Motor neuron (in vitro differentiated cells): ENCODE measurements at regions not wholly inside any gene's neighbourhood (a gene's known extent, or its start where the extent isn't known, plus 50 kb on each side); places are given as distances from the start of the nearest gene placed in this dataset.

Experiments
- ATAC-seq, 8 experiments: fragments of 200-7000 bp; cut with Tn5 transposase; replicated peaks in 6 of 8; 2 replicates each; pipeline ENCODE4 v1.8.0; 2021; ENCODE audit warnings: mild to moderate bottlenecking in 8 of 8, moderate library complexity in 8 of 8
- H3K27ac ChIP-seq, 2 donors: fragments of 250-450 bp; sonication (Bioruptor Pico); 2 replicates each; pipeline ENCODE4 v1.9.0; 2021; ENCODE audit warnings: antibody characterized with exemption in 2 of 2, mild to moderate bottlenecking in 2 of 2, moderate library complexity in 1 of 2
- H3K4me1 ChIP-seq, 2 donors: fragments of 250-450 bp; sonication (Bioruptor Pico); replicated peaks in 1 of 2; 2 replicates each; pipeline ENCODE4 v1.6.1; 2021; ENCODE audit warnings: antibody characterized with exemption in 2 of 2, mild to moderate bottlenecking in 2 of 2, moderate library complexity in 1 of 2
- H3K4me3 ChIP-seq, 5 donors: fragments of 250-450 bp; sonication (Bioruptor Pico); 2 replicates each; pipeline ENCODE4 v1.9.0; 2021; ENCODE audit warnings: antibody characterized with exemption in 5 of 5, mild to moderate bottlenecking in 5 of 5, moderate library complexity in 4 of 5
- WGBS, 10 experiments: fragments of 450-650 bp; shearing (Covaris generic); methylation state at CpG; one replicate each; pipeline ENCODE4 v1.0.0; 2022; 5-methylcytosine and 5-hydroxymethylcytosine counted together
- in situ Hi-C, 9 experiments: fragments of 400-800 bp; cut with MboI; loops; one replicate each; pipeline ENCODE4 v1.15.0; 2021; ENCODE audit warnings: low sequenced_read_pairs in 9 of 9, low pct_unique_long_range_greater_than_20kb in 2 of 9; ENCODE audit not compliant: unreplicated experiment in 9 of 9

DNA sequence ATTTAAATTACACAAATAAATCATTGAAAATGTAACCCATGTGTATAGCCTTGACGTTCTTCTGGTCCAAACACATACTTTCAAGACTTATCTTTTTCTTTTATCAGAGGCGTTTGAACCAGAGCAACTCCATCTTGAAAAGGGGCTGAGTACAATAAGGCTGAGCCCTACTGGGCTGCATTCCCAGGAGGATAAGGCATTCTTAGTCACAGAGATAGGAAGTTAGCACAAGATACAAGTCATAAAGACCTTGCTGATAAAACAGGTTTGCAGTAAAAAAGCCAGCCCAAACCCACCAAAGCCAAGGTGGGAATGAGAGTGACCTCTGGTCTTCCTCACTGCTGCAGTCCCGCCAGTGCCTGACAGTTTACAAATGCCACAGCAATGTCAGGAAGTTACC lies 101.0 kb upstream of the IGSF10 start:
- ATAC-seq, result no peak
- Histone ChIP-seq H3K27ac (no peak overlapping the region), H3K4me1 (no peaks in the 10 kb centered on the region), H3K4me3 (no peak overlapping the region)
- in situ Hi-C loops, result no loop called here
- WGBS, 10 experiments, result 45 to 100% (median 65%) methylated on average over 2 to 3 of the region's 3 CpGs; no CpG with 5 or more reads in 2 of the 10 experiments

DNA sequence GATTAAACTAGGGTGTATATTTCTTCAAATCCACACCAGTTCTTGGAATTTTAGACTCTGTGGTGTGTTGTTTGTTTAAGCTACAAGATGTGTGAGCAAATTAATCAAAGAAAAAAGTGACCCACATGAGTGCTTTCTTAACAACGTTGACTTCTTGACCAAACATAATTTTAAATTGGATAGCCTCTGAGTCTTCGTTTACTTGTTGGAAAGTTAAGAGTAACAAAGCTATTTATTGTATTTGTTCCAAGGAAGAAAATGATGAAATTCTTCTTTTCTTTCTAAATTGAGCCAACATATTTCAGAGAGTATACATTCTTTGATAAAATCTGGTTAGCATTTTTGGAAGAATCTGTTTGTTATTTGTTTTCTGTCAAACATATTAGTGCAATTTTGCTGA lies 99.9 kb upstream of the IGSF10 start:
- Histone ChIP-seq H3K4me3 (no peak overlapping the region), H3K4me1 (peaks cover 0 to 1% of the 10 kb centered on the region in 2 donors), H3K27ac (no peak overlapping the region)
- 0 to 94% (median 31%) methylated on average over 1 to 2 of the region's 2 CpGs; no CpG with 5 or more reads in 3 of the 10 experiments for WGBS, 10 experiments
- in situ Hi-C loops, result no loop called here
- ATAC-seq, result no peak

DNA sequence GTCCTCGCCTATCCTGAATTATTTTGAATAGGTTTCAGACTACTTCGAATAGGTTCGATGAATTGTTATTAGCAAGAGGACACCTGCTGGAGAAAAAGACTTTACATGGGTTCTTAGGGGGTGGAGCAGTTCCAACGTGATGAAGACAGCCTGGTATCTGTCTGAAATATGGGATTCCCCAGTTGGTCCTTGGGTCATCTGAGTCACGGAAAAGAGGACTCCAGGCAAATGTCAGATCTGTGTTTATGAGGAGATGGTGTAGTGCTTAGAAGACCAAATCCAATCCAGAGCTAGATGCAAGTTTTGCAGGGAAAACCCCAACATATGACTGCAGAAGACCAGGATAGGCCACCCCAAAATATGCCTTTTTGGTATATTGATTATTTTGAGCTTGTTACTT lies 98.9 kb upstream of the IGSF10 start:
- no peak overlapping the region for H3K27ac ChIP-seq
- 60 to 90% (median 72%) methylated on average over 2 to 5 of the region's 5 CpGs for WGBS, 10 experiments
- H3K4me1 ChIP-seq, result peaks cover 0 to 9% of the 10 kb centered on the region in 2 donors
- no peak for ATAC-seq
- H3K4me3 ChIP-seq, result no peak overlapping the region
- in situ Hi-C loops, result no loop called here

DNA sequence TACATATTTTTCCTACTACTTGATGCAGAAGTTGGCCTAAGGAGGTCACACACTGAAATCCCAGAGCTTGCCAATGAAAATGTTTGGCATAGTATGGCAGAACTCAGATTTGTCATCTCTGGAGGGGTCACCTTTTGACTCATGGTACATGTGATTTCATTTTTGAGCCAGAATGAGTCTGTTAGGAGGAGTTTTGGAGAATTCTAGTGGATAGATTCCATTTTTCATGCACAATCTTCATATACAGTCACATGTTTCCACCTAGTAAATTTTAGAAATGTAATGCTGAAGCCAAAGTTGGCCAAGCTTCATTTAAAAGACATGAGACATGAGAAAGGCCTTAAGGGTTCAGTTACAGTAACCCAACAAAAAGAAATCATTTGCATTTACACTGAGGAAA lies 97.8 kb upstream of the IGSF10 start:
- Histone ChIP-seq H3K27ac (no peak overlapping the region), H3K4me1 (peaks cover 0 to 9% of the 10 kb centered on the region in 2 donors), H3K4me3 (no peak overlapping the region)
- in situ Hi-C loops, result no loop called here
- ATAC-seq, result peak in 2 of 8 experiments; percentile 27 to 83

DNA sequence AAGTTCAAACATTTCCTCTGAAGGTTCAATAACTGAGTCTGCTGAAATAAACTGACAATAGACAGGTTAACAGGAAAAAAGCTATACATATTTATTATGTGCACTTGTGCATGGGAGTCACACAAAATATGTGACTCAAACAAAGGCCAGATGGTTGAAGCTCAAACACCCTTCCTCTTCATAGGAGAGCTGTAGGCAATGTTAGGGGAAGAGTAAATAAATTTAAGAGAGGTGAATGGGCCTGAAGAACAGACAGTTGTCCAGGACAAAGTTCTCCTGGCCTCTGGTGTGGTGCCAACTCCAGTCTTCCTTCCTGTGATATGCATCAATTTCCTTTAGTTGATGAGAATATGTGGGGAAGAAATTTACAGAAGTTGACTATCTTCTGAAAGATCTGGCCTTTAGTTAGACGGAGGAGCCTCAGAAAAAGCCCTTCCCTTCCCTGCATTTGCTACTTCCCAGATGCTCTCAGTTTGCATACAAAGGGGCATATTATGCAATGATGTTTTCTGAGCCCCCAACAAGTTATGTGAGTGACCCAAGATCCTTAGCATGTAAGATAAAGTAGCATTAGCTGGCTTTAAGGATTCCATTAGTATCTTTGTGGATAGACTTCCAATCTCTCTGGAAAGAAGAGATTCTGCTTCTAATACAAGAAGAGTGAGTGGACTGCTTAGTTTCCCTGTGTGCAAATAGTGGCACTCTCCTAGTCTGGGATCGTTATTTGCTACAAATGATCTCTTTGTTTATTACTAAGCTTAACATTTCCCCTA lies 96.4 kb upstream of the IGSF10 start:
- no peak overlapping the region for H3K27ac ChIP-seq
- peak in 1 of 8 experiments; percentile 17 for ATAC-seq
- H3K4me3 ChIP-seq, result no peak overlapping the region
- 17 to 100% (median 77%) methylated on average over 1 to 2 of the region's 2 CpGs; no CpG with 5 or more reads in 2 of the 10 experiments for WGBS, 10 experiments
- in situ Hi-C loops, result no loop called here
- peaks cover 0 to 9% of the 10 kb centered on the region in 2 donors for H3K4me1 ChIP-seq

DNA sequence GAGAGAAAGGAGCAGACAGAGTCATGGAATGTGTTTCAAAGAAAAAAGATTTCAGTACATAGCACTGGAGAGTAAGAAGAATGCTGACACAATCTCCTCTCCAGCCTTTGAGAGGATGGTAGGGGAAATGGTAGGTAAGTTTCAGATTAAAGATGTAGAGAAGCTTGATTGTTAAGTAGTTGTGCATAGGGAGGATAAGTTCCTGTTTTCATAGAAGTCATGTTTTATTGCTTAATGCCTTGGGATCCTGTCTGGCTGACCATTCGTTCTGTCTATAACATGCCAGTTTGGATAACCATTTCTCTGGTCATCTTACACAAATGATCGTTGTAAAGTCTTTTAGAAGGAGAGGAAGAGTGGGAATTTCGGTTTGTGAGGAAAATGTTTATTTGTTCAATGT lies 95.7 kb upstream of the IGSF10 start:
- WGBS, 10 experiments, result 40 to 92% (median 71%) methylated on average over 2 to 3 of the region's 3 CpGs; no CpG with 5 or more reads in 1 of the 10 experiments
- H3K4me1 ChIP-seq, result peaks cover 0 to 9% of the 10 kb centered on the region in 2 donors
- no peak for ATAC-seq

DNA sequence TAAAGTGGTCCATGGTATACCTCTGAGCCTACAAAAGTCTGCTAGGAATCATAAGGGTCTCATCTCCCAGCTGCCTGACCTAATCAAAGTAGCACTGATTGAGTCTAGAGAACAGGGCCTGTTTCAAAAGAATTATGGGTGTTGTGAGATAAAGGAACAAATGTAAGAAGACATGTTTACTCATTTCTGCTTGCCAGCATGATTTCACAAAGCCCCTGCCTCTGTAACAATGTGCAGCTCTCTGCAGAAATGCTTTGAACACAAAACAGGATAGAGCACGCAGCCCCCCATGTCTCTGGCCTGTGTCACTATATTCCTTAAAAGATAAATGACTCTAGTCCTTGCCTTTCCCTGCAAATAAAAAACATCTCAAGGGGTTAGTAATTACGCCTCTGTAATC lies 94.7 kb upstream of the IGSF10 start:
- in situ Hi-C loops, result no loop called here
- Histone ChIP-seq H3K4me3 (no peak overlapping the region), H3K27ac (no peak overlapping the region), H3K4me1 (peaks cover 0 to 9% of the 10 kb centered on the region in 2 donors)
- 40 to 100% (median 79%) methylated on average over 1 to 2 of the region's 2 CpGs; no CpG with 5 or more reads in 2 of the 10 experiments for WGBS, 10 experiments
- ATAC-seq, result peak in 1 of 8 experiments; percentile 51

More for the DNA sequence above, 95.7 kb upstream of the IGSF10 start:
- Histone ChIP-seq H3K27ac (no peak overlapping the region), H3K4me3 (no peak overlapping the region)
- in situ Hi-C loops, result no loop called here

DNA sequence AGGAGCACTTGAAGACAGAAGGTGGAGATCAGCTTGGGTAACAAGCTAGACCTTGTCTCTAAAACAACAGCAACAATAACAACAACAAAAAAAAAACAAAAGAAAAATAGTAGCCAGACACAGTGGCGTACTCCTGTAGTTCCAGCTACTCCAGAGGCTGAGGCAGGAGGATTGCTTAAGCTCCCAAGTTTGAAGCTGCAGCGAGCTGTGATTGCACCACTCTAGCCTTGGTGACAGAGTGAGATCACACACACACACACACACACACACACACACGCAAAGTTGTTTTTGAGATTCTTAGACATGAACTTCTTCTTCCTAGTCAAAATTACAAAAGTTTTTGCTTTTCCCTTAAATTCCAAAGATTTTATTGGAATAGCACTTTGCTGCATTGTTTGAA lies 93.0 kb upstream of the IGSF10 start:
- in situ Hi-C loops, result no loop called here
- no peak overlapping the region for H3K4me3 ChIP-seq
- no peak for ATAC-seq
- peaks cover 0 to 9% of the 10 kb centered on the region in 2 donors for H3K4me1 ChIP-seq
- no peak overlapping the region for H3K27ac ChIP-seq
- 33 to 100% (median 78%) methylated on average over 1 to 3 of the region's 3 CpGs; no CpG with 5 or more reads in 2 of the 10 experiments for WGBS, 10 experiments

DNA sequence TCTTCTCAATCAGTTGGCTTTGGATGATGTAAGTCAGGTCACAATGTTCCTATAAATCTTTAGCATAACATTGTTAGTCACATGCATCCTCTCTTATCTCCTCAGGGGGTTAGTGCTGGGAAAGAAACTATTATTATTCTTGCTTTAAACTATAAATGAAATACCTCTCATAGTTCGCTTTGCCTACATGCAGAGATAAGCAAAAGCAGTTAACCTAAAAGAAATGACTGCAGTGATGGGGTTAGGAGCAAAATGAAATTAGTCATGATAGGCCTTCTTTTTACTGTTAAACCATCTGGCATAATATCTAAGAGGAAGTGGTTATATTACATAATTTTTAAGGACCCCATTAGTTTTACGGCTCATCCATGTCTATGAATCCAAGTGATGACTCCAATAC lies 91.7 kb upstream of the IGSF10 start:
- in situ Hi-C loops, result no loop called here
- Histone ChIP-seq H3K4me3 (no peak overlapping the region), H3K27ac (no peak overlapping the region), H3K4me1 (peaks cover 0 to 9% of the 10 kb centered on the region in 2 donors)
- 63 to 100% (median 87%) methylated on average over 1 to 2 of the region's 2 CpGs; no CpG with 5 or more reads in 1 of the 10 experiments for WGBS, 10 experiments
- no peak for ATAC-seq

DNA sequence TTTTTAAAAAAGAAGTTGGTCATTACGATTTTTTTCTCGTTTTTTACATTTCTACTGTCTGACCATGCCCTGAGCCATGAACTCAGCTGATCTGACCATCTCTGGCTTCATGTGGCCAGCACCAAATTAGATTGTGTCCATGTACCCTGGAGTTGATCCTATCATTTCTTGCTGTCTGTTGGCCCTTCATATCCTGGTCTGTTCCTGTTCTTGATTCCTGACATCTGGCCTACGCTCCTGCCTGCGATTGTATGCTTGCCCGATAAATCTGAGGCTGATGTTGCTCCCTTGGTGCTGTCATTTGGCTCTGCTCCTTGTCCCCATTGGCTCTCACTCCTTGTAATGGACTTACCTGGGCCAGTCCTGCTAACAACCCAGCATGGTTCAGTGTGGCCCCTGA lies 89.8 kb upstream of the IGSF10 start:
- in situ Hi-C loops, result no loop called here
- Histone ChIP-seq H3K27ac (no peak overlapping the region), H3K4me1 (peaks cover 0 to 7% of the 10 kb centered on the region in 2 donors), H3K4me3 (no peak overlapping the region)
- no peak for ATAC-seq
- WGBS, 10 experiments, result 71 to 100% (median 94%) methylated on average over 2 to 5 of the region's 5 CpGs; no CpG with 5 or more reads in 3 of the 10 experiments

DNA sequence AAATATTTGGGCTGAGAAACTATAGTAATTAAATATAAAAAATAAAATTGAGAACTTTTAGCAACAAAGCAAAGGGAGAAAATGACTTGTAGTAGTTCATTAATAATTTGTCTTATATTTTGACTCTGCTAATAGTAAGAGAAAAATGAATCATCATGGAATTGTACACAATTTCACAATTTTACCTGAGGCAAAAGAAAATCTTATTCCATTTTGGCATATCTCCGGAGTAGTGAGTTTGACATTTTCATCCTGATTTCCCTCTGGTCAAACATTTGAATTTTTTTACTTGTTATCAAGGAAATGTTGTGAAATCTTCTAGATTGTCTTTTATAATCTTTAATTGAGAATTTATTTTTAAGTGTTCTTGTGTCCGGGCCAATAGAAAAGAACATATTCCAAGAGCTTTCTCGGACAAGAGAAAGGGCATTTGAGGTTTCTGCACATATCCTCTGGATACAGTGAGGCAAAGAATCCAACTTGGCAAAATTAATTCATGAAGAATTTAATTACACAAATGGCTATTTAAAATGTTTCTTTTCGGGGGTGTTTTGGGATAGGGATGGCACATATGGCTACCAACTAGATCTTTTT lies 89.3 kb upstream of the IGSF10 start:
- 8 to 93% (median 71%) methylated on average over 1 to 4 of the region's 4 CpGs for WGBS, 10 experiments

DNA sequence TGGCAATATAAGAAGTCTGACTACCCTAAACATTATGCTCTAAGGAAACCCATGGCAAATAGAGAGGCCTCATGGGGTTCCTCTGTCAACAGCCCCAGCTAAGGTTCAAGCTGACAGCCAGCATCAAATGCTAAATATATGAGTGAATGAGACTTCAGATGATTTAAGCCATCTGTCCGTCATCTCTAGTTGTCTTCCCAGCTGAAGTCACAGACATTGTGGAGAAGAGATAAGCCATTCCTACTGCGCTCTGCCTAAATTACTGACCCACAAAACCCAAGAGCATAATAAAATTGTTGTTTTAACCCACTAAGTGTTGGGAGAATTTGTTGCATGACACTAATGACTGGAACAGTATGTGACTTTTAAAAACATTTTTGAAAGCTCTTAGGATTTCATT lies 87.3 kb upstream of the IGSF10 start:
- Histone ChIP-seq H3K4me1 (no peaks in the 10 kb centered on the region), H3K27ac (no peak overlapping the region), H3K4me3 (no peak overlapping the region)
- ATAC-seq, result no peak
- WGBS, 10 experiments, result 58 to 100% (median 96%) methylated on average over 1 to 2 of the region's 2 CpGs; no CpG with 5 or more reads in 2 of the 10 experiments
- in situ Hi-C loops, result no loop called here

More for the DNA sequence above, 89.3 kb upstream of the IGSF10 start:
- H3K27ac ChIP-seq, result no peak overlapping the region
- ATAC-seq, result no peak
- in situ Hi-C loops, result no loop called here
- peaks cover 0 to 2% of the 10 kb centered on the region in 2 donors for H3K4me1 ChIP-seq
- no peak overlapping the region for H3K4me3 ChIP-seq

DNA sequence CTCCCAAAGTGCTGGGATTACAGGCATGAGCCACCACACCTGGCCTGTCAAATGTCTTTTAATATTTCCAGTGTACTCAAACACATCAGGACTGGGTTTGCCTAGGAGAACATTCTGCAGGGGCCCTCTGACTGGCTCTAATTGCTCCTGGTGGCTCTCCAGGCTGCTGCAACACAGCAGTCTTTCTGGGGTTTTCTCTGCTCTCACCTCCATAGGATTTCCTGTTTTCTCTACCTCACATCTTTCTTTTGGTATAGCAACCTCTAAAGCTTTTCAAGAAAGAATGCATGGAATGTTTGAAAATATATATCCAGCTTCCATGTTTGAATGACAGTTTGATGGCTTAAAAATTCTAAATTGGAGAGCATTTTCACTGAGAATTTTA lies 83.3 kb upstream of the IGSF10 start:
- ATAC-seq, result no peak
- Histone ChIP-seq H3K4me1 (no peaks in the 10 kb centered on the region), H3K27ac (no peak overlapping the region), H3K4me3 (no peak overlapping the region)
- in situ Hi-C loops, result no loop called here

DNA sequence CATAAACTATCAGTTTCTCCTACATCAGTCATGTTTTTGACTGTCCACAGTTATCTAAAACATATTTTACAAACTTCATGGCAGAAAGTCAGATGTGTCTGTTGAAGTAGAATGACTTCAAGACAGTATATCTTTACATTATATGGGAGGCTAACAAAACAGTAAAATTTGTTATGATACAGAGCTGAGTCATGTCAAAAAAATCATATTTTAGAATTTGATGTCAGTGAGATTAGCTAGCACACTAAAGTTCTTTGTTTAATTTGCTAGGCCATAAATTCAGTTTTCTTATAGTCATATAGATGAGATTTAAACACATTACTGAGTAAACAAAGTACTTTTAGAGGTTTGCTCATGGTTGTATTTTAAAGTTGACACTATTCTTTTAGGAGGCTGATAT lies 80.3 kb upstream of the IGSF10 start:
- ATAC-seq, result no peak
- no peak overlapping the region for H3K4me3 ChIP-seq
- no peak overlapping the region for H3K27ac ChIP-seq
- in situ Hi-C loops, result no loop called here
- no peaks in the 10 kb centered on the region for H3K4me1 ChIP-seq
